ENCODE measurements at regions not wholly inside any gene's neighbourhood (a gene's known extent, or its start where the extent isn't known, plus 50 kb on each side); places are given as distances from the start of the nearest gene placed in this dataset.

- TF ChIP-seq, protein P1, sequence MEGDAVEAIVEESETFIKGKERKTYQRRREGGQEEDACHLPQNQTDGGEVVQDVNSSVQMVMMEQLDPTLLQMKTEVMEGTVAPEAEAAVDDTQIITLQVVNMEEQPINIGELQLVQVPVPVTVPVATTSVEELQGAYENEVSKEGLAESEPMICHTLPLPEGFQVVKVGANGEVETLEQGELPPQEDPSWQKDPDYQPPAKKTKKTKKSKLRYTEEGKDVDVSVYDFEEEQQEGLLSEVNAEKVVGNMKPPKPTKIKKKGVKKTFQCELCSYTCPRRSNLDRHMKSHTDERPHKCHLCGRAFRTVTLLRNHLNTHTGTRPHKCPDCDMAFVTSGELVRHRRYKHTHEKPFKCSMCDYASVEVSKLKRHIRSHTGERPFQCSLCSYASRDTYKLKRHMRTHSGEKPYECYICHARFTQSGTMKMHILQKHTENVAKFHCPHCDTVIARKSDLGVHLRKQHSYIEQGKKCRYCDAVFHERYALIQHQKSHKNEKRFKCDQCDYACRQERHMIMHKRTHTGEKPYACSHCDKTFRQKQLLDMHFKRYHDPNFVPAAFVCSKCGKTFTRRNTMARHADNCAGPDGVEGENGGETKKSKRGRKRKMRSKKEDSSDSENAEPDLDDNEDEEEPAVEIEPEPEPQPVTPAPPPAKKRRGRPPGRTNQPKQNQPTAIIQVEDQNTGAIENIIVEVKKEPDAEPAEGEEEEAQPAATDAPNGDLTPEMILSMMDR (conservative IDR thresholded peaks at IDR 0.05; ENCODE audit: low read length): no peak
- no peak for TF ChIP-seq EZH2phosphoT487 (IDR thresholded peaks at IDR 0.05; ENCODE audit: borderline replicate concordance, low read depth, low read length)
These were observed 461.0 kb upstream of the HNRNPA3 start for GRCh38 chr2:176751314-176752227.
